K562 (cell line): ENCODE measurements at regions not wholly inside any gene's neighbourhood (a gene's known extent, or its start where the extent isn't known, plus 50 kb on each side); places are given as distances from the start of the nearest gene placed in this dataset.

Experiments
- ATAC-seq: fragments of 200-7000 bp; cut with Tn5 transposase; 3 replicates; pipeline ENCODE4 v1.9.1; 2020; ENCODE audit warnings: moderate library complexity
- BruUV-seq: library from RNA; stranded (reverse); fragments of 400-500 nt; replicated peaks from 2 replicates; lab custom pipeline; 2021; lab: Mats Ljungman, UMichigan
- CTCF ChIA-PET: fragments of 300-600 bp; formaldehyde crosslinking; extraction: SDS; loops from one replicate; lab custom pipeline; 2021; ENCODE audit warnings: low intra/inter-chr PET ratio; lab: Yijun Ruan, JAX
- POLR2A ChIA-PET: fragments of 300-600, 350-650 bp; sonication (Branson Sonifier 250); formaldehyde crosslinking; extraction: SDS; loops from one replicate; lab custom pipeline; 2021; ENCODE audit warnings: antibody characterized with exemption, inconsistent platforms; lab: Yijun Ruan, JAX
- DNase-seq, 4 experiments: peaks; one replicate each; pipeline versions ENCODE4 v3.0.0 to v3.0.0-alpha.2; 2011 to 2018; ENCODE audit warnings: low spot score in 3 of 4, mixed read lengths in 3 of 4; ENCODE audit errors: extremely low read depth in 1 of 4
- FAIRE-seq: peaks from 2 replicates; lab custom pipeline; 2011; peaks lifted over from hg19 to GRCh38; lab: Jason Lieb, UNC
- H2AFZ ChIP-seq: 2 replicates; pipeline ENCODE4 v1.6.0; 2011; ENCODE audit warnings: low read depth, low read length, control low read depth, inconsistent platforms
- H3K27ac ChIP-seq: fragments of 200-600 bp; 3 replicates; pipeline ENCODE4 v1.8.0; 2011; ENCODE audit warnings: low read depth, mild to moderate bottlenecking, control low read depth, inconsistent platforms, low read length, moderate library complexity, mixed read lengths; ENCODE audit errors: extremely low read depth
- H3K27me3 ChIP-seq, 2 experiments: fragments of 300-600 bp in 1 of 2; 2 replicates in 1 of 2; 3 replicates in 1 of 2; pipeline versions ENCODE4 v1.6.0 to v1.8.0; 2011; ENCODE audit warnings: inconsistent platforms in 2 of 2, low read length in 2 of 2, mild to moderate bottlenecking in 1 of 2, mixed read lengths in 1 of 2, moderate library complexity in 1 of 2; ENCODE audit not compliant: control insufficient read depth in 2 of 2, insufficient read depth in 2 of 2
- H3K36me3 ChIP-seq: fragments of 300-600 bp; 3 replicates; pipeline ENCODE4 v1.8.0; 2011; ENCODE audit warnings: mild to moderate bottlenecking, low read length, inconsistent platforms; ENCODE audit not compliant: control insufficient read depth, insufficient read depth
- H3K4me1 ChIP-seq, 2 experiments: fragments of 200-600 bp in 1 of 2; replicated peaks in 1 of 2; 2 replicates in 1 of 2; 3 replicates in 1 of 2; pipeline versions ENCODE4 v1.5.1 to v1.8.0; 2011; ENCODE audit warnings: inconsistent platforms in 2 of 2, low read length in 2 of 2, mild to moderate bottlenecking in 1 of 2, mixed read lengths in 1 of 2, moderate library complexity in 1 of 2; ENCODE audit not compliant: control insufficient read depth in 2 of 2, insufficient read depth in 2 of 2
- H3K4me2 ChIP-seq: 2 replicates; pipeline ENCODE4 v1.6.1; 2011; ENCODE audit warnings: low read length, control low read depth, inconsistent platforms, mixed read lengths; ENCODE audit not compliant: insufficient read depth
- H3K4me3 ChIP-seq: fragments of 200-600 bp; sonication (generic), shearing (Covaris generic); 2 replicates; pipeline ENCODE4 v1.5.1; 2016; ENCODE audit warnings: control low read depth, inconsistent platforms
- H3K79me2 ChIP-seq: fragments of 200-600 bp; 3 replicates; pipeline ENCODE4 v1.8.0; 2011; ENCODE audit warnings: low read length, inconsistent platforms; ENCODE audit not compliant: control insufficient read depth, insufficient read depth
- H3K9ac ChIP-seq, 2 experiments: 2 replicates each; pipeline versions ENCODE4 v1.6.0 to v1.6.1; 2011; ENCODE audit warnings: low read depth in 2 of 2, low read length in 2 of 2, control low read depth in 1 of 2, inconsistent platforms in 1 of 2, mild to moderate bottlenecking in 1 of 2, mixed read lengths in 1 of 2; ENCODE audit not compliant: insufficient read depth in 1 of 2
- H3K9me1 ChIP-seq: one replicate; pipeline ENCODE4 v1.6.0; 2011; ENCODE audit warnings: inconsistent platforms, mild to moderate bottlenecking, low read length, moderate library complexity; ENCODE audit not compliant: control insufficient read depth, insufficient read depth
- H3K9me3 ChIP-seq: replicated peaks from 2 replicates; pipeline ENCODE4 v1.5.1; 2011; ENCODE audit warnings: low read depth, low read length, inconsistent platforms; ENCODE audit not compliant: control insufficient read depth, insufficient read depth
- H4K20me1 ChIP-seq: replicated peaks from 2 replicates; pipeline ENCODE4 v1.6.1; 2011; ENCODE audit warnings: low read length, inconsistent platforms, mixed read lengths; ENCODE audit not compliant: control insufficient read depth, insufficient read depth
- HDAC8 ChIP-seq: fragments of 450-650 bp; IDR thresholded peaks from 2 replicates; pipeline ENCODE4 v1.6.1; 2016; ENCODE audit warnings: mild to moderate bottlenecking, missing genetic modification characterization, moderate library complexity, missing compliant biosample characterization
- NFRKB ChIP-seq: fragments of 450-650 bp; IDR thresholded peaks from 2 replicates; pipeline ENCODE4 v1.6.1; 2016; ENCODE audit warnings: low read depth
- NRF1 ChIP-seq, 2 experiments: fragments of 450-650 bp; IDR thresholded peaks in 1 of 2; conservative IDR thresholded peaks in 1 of 2; 2 replicates each; pipeline ENCODE4 v1.6.1; 2014; ENCODE audit warnings: mild to moderate bottlenecking in 2 of 2
- TAF1 ChIP-seq: IDR thresholded peaks from 2 replicates; pipeline ENCODE4 v1.6.1; 2011; ENCODE audit warnings: mild to moderate bottlenecking, low read length, moderate library complexity; ENCODE audit not compliant: insufficient read depth, control insufficient read depth, severe bottlenecking; ENCODE audit errors: extremely low read depth
- WGBS: fragments of 100-300 bp; shearing (Covaris generic); methylation state at CpG from one replicate; pipeline ENCODE4 v1.1.6; 2016; ENCODE audit warnings: low coverage, mixed read lengths; ENCODE audit not compliant: insufficient coverage; ENCODE audit errors: missing lambda C conversion rate; 5-methylcytosine and 5-hydroxymethylcytosine counted together
- in situ Hi-C: fragments of 300-500 bp; cut with MboI; formaldehyde crosslinking; loops from 4 replicates; pipeline ENCODE4 v1.15.0; 2018; ENCODE audit warnings: inconsistent platforms, mixed read lengths
- intact Hi-C: fragments of 100-400 bp; cut with micrococcal nuclease; formaldehyde crosslinking; loops from 2 replicates; pipeline ENCODE4 v1.14.2; 2022
- TF ChIP-seq, protein P1 (sequence below): fragments of 450-650 bp; IDR thresholded peaks from 2 replicates; pipeline ENCODE4 v1.6.1; 2016; ENCODE audit warnings: mild to moderate bottlenecking, moderate library complexity

DNA sequence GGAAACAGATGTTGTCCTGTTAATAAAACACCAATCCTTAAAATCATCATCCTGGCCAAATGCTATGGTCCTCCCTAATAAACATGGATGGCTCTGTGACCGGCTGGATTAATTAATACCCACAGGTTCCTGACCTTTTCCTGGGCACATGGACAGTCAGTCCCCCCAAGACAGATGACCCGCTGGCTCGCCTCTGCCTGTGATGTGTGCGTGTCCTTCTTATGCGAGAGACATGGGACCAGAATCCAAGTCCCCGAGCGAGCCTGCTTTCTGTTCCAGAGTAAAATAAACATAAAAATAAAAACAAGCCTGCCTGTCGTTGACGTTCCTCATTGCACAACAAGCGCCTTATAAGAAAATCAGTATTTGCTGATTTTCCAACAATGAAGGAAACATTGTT lies 378.3 kb upstream of the TSHZ3 start:
- no peaks in the 10 kb centered on the region for H3K79me2 ChIP-seq
- H2AFZ ChIP-seq: no peak overlapping the region
- no TSS peak for BruUV-seq
- H3K4me1 ChIP-seq: no peaks in the 10 kb centered on the region
- intact Hi-C loops: no loop called here
- H4K20me1 ChIP-seq: no peaks in the 10 kb centered on the region
- ChIA-PET CTCF (no interaction called here), POLR2A (no interaction called here)
- no peaks in the 10 kb centered on the region for H3K9me3 ChIP-seq
- no peaks in the 10 kb centered on the region for H3K27me3 ChIP-seq
- H3K4me2 ChIP-seq: no peak overlapping the region
- TF ChIP-seq HDAC8 (tag) (no peak), NRF1 (conservative IDR thresholded peaks at IDR 0.05 in 1 of 2, IDR thresholded peaks at IDR 0.05 in 1 of 2) (no peak), NFRKB (no peak), TAF1 (no peak)
- TF ChIP-seq, protein P1, sequence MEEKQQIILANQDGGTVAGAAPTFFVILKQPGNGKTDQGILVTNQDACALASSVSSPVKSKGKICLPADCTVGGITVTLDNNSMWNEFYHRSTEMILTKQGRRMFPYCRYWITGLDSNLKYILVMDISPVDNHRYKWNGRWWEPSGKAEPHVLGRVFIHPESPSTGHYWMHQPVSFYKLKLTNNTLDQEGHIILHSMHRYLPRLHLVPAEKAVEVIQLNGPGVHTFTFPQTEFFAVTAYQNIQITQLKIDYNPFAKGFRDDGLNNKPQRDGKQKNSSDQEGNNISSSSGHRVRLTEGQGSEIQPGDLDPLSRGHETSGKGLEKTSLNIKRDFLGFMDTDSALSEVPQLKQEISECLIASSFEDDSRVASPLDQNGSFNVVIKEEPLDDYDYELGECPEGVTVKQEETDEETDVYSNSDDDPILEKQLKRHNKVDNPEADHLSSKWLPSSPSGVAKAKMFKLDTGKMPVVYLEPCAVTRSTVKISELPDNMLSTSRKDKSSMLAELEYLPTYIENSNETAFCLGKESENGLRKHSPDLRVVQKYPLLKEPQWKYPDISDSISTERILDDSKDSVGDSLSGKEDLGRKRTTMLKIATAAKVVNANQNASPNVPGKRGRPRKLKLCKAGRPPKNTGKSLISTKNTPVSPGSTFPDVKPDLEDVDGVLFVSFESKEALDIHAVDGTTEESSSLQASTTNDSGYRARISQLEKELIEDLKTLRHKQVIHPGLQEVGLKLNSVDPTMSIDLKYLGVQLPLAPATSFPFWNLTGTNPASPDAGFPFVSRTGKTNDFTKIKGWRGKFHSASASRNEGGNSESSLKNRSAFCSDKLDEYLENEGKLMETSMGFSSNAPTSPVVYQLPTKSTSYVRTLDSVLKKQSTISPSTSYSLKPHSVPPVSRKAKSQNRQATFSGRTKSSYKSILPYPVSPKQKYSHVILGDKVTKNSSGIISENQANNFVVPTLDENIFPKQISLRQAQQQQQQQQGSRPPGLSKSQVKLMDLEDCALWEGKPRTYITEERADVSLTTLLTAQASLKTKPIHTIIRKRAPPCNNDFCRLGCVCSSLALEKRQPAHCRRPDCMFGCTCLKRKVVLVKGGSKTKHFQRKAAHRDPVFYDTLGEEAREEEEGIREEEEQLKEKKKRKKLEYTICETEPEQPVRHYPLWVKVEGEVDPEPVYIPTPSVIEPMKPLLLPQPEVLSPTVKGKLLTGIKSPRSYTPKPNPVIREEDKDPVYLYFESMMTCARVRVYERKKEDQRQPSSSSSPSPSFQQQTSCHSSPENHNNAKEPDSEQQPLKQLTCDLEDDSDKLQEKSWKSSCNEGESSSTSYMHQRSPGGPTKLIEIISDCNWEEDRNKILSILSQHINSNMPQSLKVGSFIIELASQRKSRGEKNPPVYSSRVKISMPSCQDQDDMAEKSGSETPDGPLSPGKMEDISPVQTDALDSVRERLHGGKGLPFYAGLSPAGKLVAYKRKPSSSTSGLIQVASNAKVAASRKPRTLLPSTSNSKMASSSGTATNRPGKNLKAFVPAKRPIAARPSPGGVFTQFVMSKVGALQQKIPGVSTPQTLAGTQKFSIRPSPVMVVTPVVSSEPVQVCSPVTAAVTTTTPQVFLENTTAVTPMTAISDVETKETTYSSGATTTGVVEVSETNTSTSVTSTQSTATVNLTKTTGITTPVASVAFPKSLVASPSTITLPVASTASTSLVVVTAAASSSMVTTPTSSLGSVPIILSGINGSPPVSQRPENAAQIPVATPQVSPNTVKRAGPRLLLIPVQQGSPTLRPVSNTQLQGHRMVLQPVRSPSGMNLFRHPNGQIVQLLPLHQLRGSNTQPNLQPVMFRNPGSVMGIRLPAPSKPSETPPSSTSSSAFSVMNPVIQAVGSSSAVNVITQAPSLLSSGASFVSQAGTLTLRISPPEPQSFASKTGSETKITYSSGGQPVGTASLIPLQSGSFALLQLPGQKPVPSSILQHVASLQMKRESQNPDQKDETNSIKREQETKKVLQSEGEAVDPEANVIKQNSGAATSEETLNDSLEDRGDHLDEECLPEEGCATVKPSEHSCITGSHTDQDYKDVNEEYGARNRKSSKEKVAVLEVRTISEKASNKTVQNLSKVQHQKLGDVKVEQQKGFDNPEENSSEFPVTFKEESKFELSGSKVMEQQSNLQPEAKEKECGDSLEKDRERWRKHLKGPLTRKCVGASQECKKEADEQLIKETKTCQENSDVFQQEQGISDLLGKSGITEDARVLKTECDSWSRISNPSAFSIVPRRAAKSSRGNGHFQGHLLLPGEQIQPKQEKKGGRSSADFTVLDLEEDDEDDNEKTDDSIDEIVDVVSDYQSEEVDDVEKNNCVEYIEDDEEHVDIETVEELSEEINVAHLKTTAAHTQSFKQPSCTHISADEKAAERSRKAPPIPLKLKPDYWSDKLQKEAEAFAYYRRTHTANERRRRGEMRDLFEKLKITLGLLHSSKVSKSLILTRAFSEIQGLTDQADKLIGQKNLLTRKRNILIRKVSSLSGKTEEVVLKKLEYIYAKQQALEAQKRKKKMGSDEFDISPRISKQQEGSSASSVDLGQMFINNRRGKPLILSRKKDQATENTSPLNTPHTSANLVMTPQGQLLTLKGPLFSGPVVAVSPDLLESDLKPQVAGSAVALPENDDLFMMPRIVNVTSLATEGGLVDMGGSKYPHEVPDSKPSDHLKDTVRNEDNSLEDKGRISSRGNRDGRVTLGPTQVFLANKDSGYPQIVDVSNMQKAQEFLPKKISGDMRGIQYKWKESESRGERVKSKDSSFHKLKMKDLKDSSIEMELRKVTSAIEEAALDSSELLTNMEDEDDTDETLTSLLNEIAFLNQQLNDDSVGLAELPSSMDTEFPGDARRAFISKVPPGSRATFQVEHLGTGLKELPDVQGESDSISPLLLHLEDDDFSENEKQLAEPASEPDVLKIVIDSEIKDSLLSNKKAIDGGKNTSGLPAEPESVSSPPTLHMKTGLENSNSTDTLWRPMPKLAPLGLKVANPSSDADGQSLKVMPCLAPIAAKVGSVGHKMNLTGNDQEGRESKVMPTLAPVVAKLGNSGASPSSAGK: no peak
- no peak overlapping the region for H3K27ac ChIP-seq
- FAIRE-seq (no peak), ATAC-seq (no peak), DNase-seq (no peak)
- H3K9ac ChIP-seq: no peak overlapping the region
- no peak overlapping the region for H3K4me3 ChIP-seq
- H3K36me3 ChIP-seq: no peaks in the 10 kb centered on the region
- in situ Hi-C loops: no loop called here
- 0% methylated on average over 10 of the region's 10 CpGs for WGBS
- no peaks in the 10 kb centered on the region for H3K9me1 ChIP-seq
